PC-9 (cell line): ENCODE measurements at regions not wholly inside any gene's neighbourhood (a gene's known extent, or its start where the extent isn't known, plus 50 kb on each side); places are given as distances from the start of the nearest gene placed in this dataset.

Experiments used
- BruUV-seq: library from RNA; stranded (reverse); fragments of 400-500 nt; replicated peaks from 2 replicates; lab custom pipeline; 2021; lab: Mats Ljungman, UMichigan
- CTCF ChIA-PET: fragments of 300-600 bp; sonication (Branson Sonifier 250); formaldehyde crosslinking; loops from one replicate; lab custom pipeline; 2022; ENCODE audit warnings: antibody characterized with exemption; lab: Charles Lee
- POLR2A ChIA-PET: fragments of 300-600 bp; sonication (Branson Sonifier 250); formaldehyde crosslinking; loops from one replicate; lab custom pipeline; 2022; ENCODE audit warnings: antibody characterized with exemption; ENCODE audit not compliant: unreplicated experiment; lab: Charles Lee
- DNase-seq, 2 experiments: peaks; one replicate each; pipeline versions ENCODE4 v3.0.0 to v3.0.0-alpha.2; 2015 to 2022; ENCODE audit warnings: mixed read lengths in 1 of 2
- H2AFZ ChIP-seq: fragments of 200-600 bp; sonication (generic); 2 replicates; pipeline ENCODE4 v1.8.1; 2017; ENCODE audit warnings: antibody characterized with exemption
- H3F3A ChIP-seq: fragments of 200-600 bp; sonication (generic); 2 replicates; pipeline ENCODE4 v1.8.1; 2017; ENCODE audit warnings: antibody characterized with exemption, mild to moderate bottlenecking, low read depth; ENCODE audit not compliant: insufficient read depth
- H3K27ac ChIP-seq: fragments of 200-600 bp; sonication (generic); 2 replicates; pipeline ENCODE4 v1.6.1; 2016; ENCODE audit warnings: mixed run types
- H3K27me3 ChIP-seq: fragments of 200-600 bp; sonication (generic); 2 replicates; pipeline ENCODE4 v1.6.1; 2016; ENCODE audit warnings: low read depth, mixed run types; ENCODE audit not compliant: insufficient read depth
- H3K36me3 ChIP-seq: fragments of 200-600 bp; sonication (generic); 2 replicates; pipeline ENCODE4 v1.6.1; 2016; ENCODE audit warnings: low read depth, mixed run types
- H3K4me1 ChIP-seq: fragments of 200-600 bp; sonication (generic); replicated peaks from 2 replicates; pipeline ENCODE4 v1.6.1; 2016; ENCODE audit warnings: mixed run types; ENCODE audit not compliant: insufficient read depth
- H3K4me2 ChIP-seq: fragments of 200-600 bp; sonication (generic); 2 replicates; pipeline ENCODE4 v1.6.1; 2017; ENCODE audit warnings: mixed run types
- H3K4me3 ChIP-seq: fragments of 200-600 bp; sonication (generic); 2 replicates; pipeline ENCODE4 v1.6.1; 2016; ENCODE audit warnings: mixed run types
- H3K79me2 ChIP-seq: fragments of 200-600 bp; sonication (generic); 2 replicates; pipeline ENCODE4 v1.6.1; 2017; ENCODE audit warnings: low read depth, mixed run types
- H3K9me2 ChIP-seq: fragments of 200-600 bp; sonication (generic); 2 replicates; pipeline ENCODE4 v1.8.1; 2017; ENCODE audit warnings: mild to moderate bottlenecking; ENCODE audit not compliant: insufficient read depth
- H3K9me3 ChIP-seq: fragments of 200-600 bp; sonication (generic); 2 replicates; pipeline ENCODE4 v1.8.1; 2016; ENCODE audit warnings: low read depth; ENCODE audit not compliant: insufficient read depth
- H4K20me1 ChIP-seq: fragments of 200-600 bp; sonication (generic); 2 replicates; pipeline ENCODE4 v1.8.1; 2017; ENCODE audit not compliant: insufficient read depth
- EZH2 ChIP-seq: fragments of 200-600 bp; sonication (generic); IDR thresholded peaks from 2 replicates; pipeline ENCODE4 v1.8.0; 2017; ENCODE audit warnings: antibody characterized with exemption, low read depth
- intact Hi-C: fragments of 100-400 bp; cut with micrococcal nuclease; formaldehyde crosslinking; loops from one replicate; pipeline ENCODE4 v1.10.0; 2022; ENCODE audit not compliant: unreplicated experiment
- TF ChIP-seq, protein P1 (sequence below): fragments of 200-600 bp; sonication (generic); conservative IDR thresholded peaks from 2 replicates; pipeline ENCODE4 v1.6.1; 2017; ENCODE audit warnings: mixed run types, antibody characterized with exemption, mild to moderate bottlenecking, moderate library complexity

DNA sequence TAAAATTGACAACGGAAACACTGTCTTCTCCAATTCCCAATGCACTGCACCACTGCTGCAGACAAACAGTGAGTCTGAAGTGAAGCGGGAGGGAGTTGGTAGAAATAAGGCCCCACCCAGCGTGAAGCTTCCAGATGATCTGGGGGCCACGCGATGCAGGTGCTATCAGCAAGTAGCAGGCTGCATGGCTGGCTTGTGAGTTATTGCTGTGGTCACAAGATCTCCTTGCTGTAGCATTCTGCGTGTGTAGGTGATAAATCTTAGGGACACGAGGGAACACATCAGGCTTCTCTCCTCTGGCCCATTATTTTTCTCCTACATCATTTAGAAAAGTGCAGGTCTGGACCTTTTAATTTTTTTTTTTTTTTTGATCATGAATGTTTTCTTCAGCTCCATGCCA is 407.6 kb downstream of the TMEM114 start:
- BruUV-seq = no TSS peak
- Histone ChIP-seq H3K79me2 (no peaks in the 10 kb centered on the region), H3K4me3 (no peak overlapping the region), H2AFZ (no peak overlapping the region), H3K9me2 (no peaks in the 10 kb centered on the region), H3K4me2 (no peak overlapping the region), H4K20me1 (no peaks in the 10 kb centered on the region; the same call in 1 of the 2 replicates), H3F3A (no peaks in the 10 kb centered on the region), H3K9me3 (no peaks in the 10 kb centered on the region), H3K27ac (no peak overlapping the region), H3K27me3 (peaks cover 49% of the 10 kb centered on the region), H3K4me1 (no peaks in the 10 kb centered on the region), H3K36me3 (no peaks in the 10 kb centered on the region)
- POLR2A ChIA-PET = no interaction called here
- CTCF ChIA-PET = no interaction called here
- TF ChIP-seq, protein P1, sequence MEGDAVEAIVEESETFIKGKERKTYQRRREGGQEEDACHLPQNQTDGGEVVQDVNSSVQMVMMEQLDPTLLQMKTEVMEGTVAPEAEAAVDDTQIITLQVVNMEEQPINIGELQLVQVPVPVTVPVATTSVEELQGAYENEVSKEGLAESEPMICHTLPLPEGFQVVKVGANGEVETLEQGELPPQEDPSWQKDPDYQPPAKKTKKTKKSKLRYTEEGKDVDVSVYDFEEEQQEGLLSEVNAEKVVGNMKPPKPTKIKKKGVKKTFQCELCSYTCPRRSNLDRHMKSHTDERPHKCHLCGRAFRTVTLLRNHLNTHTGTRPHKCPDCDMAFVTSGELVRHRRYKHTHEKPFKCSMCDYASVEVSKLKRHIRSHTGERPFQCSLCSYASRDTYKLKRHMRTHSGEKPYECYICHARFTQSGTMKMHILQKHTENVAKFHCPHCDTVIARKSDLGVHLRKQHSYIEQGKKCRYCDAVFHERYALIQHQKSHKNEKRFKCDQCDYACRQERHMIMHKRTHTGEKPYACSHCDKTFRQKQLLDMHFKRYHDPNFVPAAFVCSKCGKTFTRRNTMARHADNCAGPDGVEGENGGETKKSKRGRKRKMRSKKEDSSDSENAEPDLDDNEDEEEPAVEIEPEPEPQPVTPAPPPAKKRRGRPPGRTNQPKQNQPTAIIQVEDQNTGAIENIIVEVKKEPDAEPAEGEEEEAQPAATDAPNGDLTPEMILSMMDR = no peak
- TF ChIP-seq EZH2 = no peak
- intact Hi-C loops = no loop called here
- DNase-seq = no peak

DNA sequence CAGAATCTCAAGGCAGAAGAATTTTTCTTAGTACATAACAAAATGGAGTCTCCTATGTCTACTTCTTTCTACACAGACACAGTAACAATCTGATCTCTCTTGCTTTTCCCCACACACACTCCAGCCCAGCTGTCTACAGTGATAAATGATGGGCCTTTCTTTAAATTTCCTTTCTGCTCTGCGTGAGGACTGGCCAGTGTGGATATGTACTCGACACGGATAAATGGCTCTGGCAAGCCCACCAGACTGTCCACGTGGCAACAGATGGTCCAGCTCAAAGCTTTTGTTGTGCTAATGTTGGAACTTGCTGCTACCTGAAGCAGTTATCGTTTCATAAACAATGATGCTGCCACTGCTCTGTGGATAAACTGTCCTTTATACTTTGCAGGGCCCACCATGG is 410.7 kb downstream of the TMEM114 start:
- Histone ChIP-seq H3K9me3 (no peaks in the 10 kb centered on the region), H3K27me3 (peaks cover 24% of the 10 kb centered on the region), H3K4me3 (no peak overlapping the region), H2AFZ (no peak overlapping the region), H4K20me1 (no peaks in the 10 kb centered on the region; the same call in 1 of the 2 replicates), H3K9me2 (no peaks in the 10 kb centered on the region), H3K4me1 (no peaks in the 10 kb centered on the region), H3K27ac (no peak overlapping the region), H3K36me3 (no peaks in the 10 kb centered on the region), H3F3A (no peaks in the 10 kb centered on the region), H3K4me2 (no peak overlapping the region), H3K79me2 (no peaks in the 10 kb centered on the region)
- ChIA-PET POLR2A (no interaction called here), CTCF (no interaction called here)
- BruUV-seq = no TSS peak
- DNase-seq = no peak
- TF ChIP-seq, protein P1 = no peak
- no peak for TF ChIP-seq EZH2
- intact Hi-C loops = no loop called here

DNA sequence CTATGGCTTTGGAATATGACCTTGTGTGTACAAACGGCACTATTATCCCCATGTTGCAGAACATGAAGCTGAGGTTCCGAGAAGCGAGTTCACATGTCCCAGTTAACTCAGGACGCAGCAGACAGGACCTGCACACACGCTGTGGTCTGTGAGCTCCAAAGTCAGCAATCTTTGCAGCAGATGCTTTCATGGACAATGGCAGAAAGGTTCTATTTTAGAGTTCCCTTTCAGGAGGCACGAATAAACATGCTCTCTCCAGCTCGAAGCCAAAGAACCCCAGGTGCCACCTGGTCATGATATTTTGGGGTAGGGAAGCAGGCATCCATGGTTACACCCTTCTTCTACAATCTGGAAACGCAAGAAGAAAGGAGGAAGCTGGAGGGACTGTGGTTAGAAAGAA is 412.0 kb downstream of the TMEM114 start:
- Histone ChIP-seq H3K4me2 (no peak overlapping the region), H2AFZ (no peak overlapping the region), H3F3A (no peaks in the 10 kb centered on the region), H3K27me3 (peaks cover 23% of the 10 kb centered on the region), H3K9me2 (no peaks in the 10 kb centered on the region), H3K27ac (no peak overlapping the region), H4K20me1 (no peaks in the 10 kb centered on the region), H3K4me1 (no peaks in the 10 kb centered on the region), H3K9me3 (no peaks in the 10 kb centered on the region), H3K79me2 (no peaks in the 10 kb centered on the region), H3K36me3 (no peaks in the 10 kb centered on the region), H3K4me3 (no peak overlapping the region)
- intact Hi-C loops = no loop called here
- TF ChIP-seq EZH2 = no peak
- TF ChIP-seq, protein P1 = no peak
- ChIA-PET POLR2A (no interaction called here), CTCF (interaction anchor here (0.5 kb wide), 1 partner anchor 70 kb away, joined by 4 read pairs; no protein-coding TSS in a partner anchor)
- DNase-seq = no peak
- BruUV-seq = no TSS peak
